ENCODE measurements at regions not wholly inside any gene's neighbourhood (a gene's known extent, or its start where the extent isn't known, plus 50 kb on each side); places are given as distances from the start of the nearest gene placed in this dataset.

DNA sequence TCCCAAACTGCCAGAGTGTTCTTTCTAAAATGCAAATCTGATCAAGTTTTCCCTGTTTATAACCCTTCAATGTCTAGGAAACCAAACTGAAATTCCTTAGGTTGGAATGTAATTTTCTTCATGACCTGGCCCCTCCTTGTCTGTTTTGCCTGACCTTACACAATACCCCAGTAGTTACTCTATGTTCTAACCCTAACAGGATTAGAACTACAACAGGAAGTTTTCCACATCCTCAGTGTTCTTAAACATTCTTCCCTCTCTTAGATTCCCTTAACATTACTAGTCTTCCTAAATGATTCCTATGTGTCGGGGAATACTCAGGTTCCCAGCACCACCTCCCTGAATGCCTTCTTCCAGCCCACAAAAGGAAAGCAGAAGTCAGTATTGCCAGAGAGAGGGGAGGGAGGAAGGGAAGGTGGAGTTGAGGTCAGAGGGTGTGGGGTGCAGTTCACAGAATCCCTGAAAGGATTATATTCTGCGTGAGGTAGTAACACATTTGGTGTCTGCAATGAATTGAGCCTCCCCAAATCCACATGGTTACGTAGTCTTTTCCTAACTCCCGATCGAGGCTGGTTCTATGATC, 72.6 kb downstream of the BBS10 start:
- Mint-ChIP-seq H3K27me3 (peaks cover 10 to 14% of the 10 kb centered on the region in 2 donors), H3K27ac (no peak overlapping the region), H3K36me3 (peaks cover 0 to 1% (median 0%) of the 10 kb centered on the region in 3 donors), H3K4me3 (no peak overlapping the region), H3K9me3 (no peaks in the 10 kb centered on the region), H3K4me1 (no peaks in the 10 kb centered on the region)
- H3K4me3 ChIP-seq (ENCODE audit: low read length) = no peak overlapping the region
- no peaks in the 10 kb centered on the region for H3K27me3 ChIP-seq (ENCODE audit: insufficient read depth, low read length, poor library complexity, severe bottlenecking)
- no peak overlapping the region for H3K27ac ChIP-seq (ENCODE audit: low read depth, low read length)
- CTCF ChIA-PET = no interaction called here
- no peaks in the 10 kb centered on the region for H3K36me3 ChIP-seq (ENCODE audit: insufficient read depth, low read length)
- H3K4me1 ChIP-seq (ENCODE audit: insufficient read depth, low read length) = no peaks in the 10 kb centered on the region
- H3K9me3 ChIP-seq (ENCODE audit: low read length) = no peaks in the 10 kb centered on the region
- POLR2A ChIA-PET = no interaction called here
- no peak for DNase-seq

DNA sequence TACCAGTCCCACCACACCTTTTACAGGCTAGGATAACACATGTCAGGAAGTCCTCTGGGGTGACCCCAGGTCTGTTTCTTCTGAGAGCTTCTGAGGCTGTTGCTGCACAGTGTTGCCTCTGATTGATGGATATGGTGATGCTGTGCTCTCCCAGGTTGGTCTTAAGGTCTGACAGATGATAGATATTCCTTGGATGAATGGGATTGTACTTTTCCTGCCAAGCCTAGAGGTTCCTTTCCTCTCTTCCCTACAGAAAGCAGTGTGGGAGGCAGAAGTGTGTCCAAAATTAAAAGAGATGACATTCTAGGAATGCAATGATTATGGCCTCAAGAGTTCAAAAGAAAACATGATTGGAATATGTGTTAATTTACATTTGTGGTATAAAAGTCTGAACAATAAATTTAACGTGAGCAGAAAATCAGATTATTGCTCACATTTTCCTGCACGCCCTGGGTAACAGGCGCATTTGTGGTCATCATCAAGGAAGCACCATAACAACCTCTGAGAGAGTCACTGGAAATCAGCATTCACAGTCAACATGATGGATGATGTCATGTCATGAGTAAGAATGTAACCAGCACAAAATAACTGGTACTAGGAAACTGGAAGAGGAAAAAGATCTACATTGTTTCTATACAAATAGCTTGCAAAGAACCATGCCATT, 73.7 kb downstream of the BBS10 start:
- Histone ChIP-seq H3K27ac (ENCODE audit: low read depth, low read length) (no peak overlapping the region), H3K4me1 (ENCODE audit: insufficient read depth, low read length) (no peaks in the 10 kb centered on the region), H3K9me3 (ENCODE audit: low read length) (no peaks in the 10 kb centered on the region), H3K27me3 (ENCODE audit: insufficient read depth, low read length, poor library complexity, severe bottlenecking) (no peaks in the 10 kb centered on the region), H3K4me3 (ENCODE audit: low read length) (no peak overlapping the region), H3K36me3 (ENCODE audit: insufficient read depth, low read length) (no peaks in the 10 kb centered on the region)
- Mint-ChIP-seq H3K27ac (no peak overlapping the region), H3K27me3 (peaks cover 11 to 14% of the 10 kb centered on the region in 2 donors), H3K4me3 (no peak overlapping the region), H3K4me1 (no peaks in the 10 kb centered on the region), H3K36me3 (peaks cover 0 to 1% (median 0%) of the 10 kb centered on the region in 3 donors), H3K9me3 (no peaks in the 10 kb centered on the region)
- ChIA-PET CTCF (no interaction called here), POLR2A (no interaction called here)
- no peak for DNase-seq

DNA sequence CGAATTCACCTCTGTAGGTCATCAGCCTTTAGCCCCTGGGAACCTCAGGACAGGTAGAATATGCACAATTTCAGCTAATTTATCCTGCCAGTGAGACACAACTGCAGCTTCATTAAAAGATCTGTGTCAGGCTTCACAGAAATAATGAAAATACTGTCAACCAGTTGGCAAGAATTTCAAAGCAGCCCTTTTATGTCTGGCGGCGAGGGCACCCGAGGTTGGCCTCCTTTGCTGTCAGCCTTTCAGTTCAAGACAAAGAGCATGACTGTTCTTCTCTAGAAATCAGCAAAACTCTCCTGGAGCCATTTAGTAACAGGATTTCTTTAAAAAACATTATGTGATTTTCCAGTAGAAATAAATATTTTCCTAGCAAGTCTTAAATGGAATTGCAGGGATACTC, 75.9 kb downstream of the BBS10 start:
- ChIA-PET POLR2A (no interaction called here), CTCF (no interaction called here)
- Mint-ChIP-seq H3K4me3 (no peak overlapping the region), H3K9me3 (no peaks in the 10 kb centered on the region), H3K36me3 (peaks cover 0 to 1% (median 0%) of the 10 kb centered on the region in 3 donors), H3K27ac (peak overlapping the region in 1 of 8 donors; percentile 51), H3K27me3 (peaks cover 0 to 14% of the 10 kb centered on the region in 2 donors), H3K4me1 (no peaks in the 10 kb centered on the region)
- no peak for DNase-seq
- Histone ChIP-seq H3K36me3 (ENCODE audit: insufficient read depth, low read length) (no peaks in the 10 kb centered on the region), H3K27ac (ENCODE audit: low read depth, low read length) (no peak overlapping the region), H3K4me3 (ENCODE audit: low read length) (no peak overlapping the region), H3K4me1 (ENCODE audit: insufficient read depth, low read length) (no peaks in the 10 kb centered on the region), H3K27me3 (ENCODE audit: insufficient read depth, low read length, poor library complexity, severe bottlenecking) (no peaks in the 10 kb centered on the region), H3K9me3 (ENCODE audit: low read length) (no peaks in the 10 kb centered on the region)

DNA sequence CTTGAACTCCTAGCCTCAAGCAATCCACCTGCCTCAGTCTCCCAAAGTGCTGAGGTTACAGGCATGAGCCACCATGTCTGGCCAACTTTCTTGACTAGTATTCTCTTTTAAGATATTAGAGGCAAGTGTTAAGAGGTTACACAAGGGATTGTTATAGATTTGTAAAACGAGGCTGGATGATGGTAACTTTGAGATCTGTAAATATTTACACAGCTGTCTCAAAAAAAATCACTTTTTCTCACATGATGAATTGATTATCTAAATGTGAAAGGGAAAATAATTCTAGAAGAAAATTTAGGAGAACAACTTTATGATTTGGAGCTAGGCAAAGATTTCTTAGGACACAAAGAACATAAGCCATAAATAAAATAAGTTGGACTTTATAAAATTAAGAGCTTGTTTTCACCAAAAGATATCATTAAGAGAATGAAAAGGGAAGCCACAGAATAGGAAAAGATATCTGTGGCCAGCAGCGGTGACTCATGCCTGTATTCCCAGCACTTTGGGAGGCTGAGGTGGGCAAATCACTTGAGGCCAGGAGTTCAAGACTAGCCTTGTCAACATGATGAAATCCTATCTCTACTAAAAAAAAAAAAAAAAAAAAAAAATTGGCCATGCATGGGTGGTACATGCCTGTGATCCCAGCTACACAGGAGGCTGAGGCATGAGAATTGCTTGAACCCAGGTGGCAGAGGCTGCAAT, 77.4 kb downstream of the BBS10 start:
- Histone ChIP-seq H3K4me3 (ENCODE audit: low read length) (no peak overlapping the region), H3K9me3 (ENCODE audit: low read length) (no peaks in the 10 kb centered on the region), H3K4me1 (ENCODE audit: insufficient read depth, low read length) (no peaks in the 10 kb centered on the region), H3K36me3 (ENCODE audit: insufficient read depth, low read length) (no peaks in the 10 kb centered on the region), H3K27me3 (ENCODE audit: insufficient read depth, low read length, poor library complexity, severe bottlenecking) (no peaks in the 10 kb centered on the region), H3K27ac (ENCODE audit: low read depth, low read length) (no peak overlapping the region)
- DNase-seq = no peak
- CTCF ChIA-PET = no interaction called here
- no peak overlapping the region for H3K27ac Mint-ChIP-seq
- no peaks in the 10 kb centered on the region for H3K4me1 Mint-ChIP-seq
- peaks cover 0 to 1% (median 0%) of the 10 kb centered on the region in 3 donors for H3K36me3 Mint-ChIP-seq
- peaks cover 6 to 13% of the 10 kb centered on the region in 2 donors for H3K27me3 Mint-ChIP-seq
- no peak overlapping the region for H3K4me3 Mint-ChIP-seq
- POLR2A ChIA-PET = interaction anchor here (0.6 kb wide), 1 partner anchor 261 kb away, joined by 8 read pairs; no protein-coding TSS in a partner anchor
- H3K9me3 Mint-ChIP-seq = no peaks in the 10 kb centered on the region

DNA sequence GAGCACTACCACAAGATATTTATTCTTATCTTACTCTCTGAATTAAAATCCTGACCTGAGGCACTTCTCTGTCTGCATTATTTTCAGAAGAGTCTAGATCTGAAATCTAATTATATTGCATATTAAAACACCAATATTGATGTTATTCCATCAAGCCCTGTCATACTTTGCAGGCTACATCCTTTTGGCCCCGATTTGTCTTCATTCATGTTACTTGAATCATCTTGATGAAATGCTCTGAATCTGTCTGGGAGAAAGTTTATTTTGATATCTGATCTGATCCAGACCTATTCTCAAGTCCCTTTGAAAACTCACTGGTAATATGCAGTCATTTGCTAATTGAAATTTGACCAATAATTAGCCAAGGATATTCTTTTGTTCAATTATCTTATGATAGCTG, 79.9 kb downstream of the BBS10 start:
- no peak for DNase-seq
- H3K36me3 Mint-ChIP-seq = no peaks in the 10 kb centered on the region
- no peaks in the 10 kb centered on the region for H3K4me1 ChIP-seq (ENCODE audit: insufficient read depth, low read length)
- H3K4me3 Mint-ChIP-seq = no peak overlapping the region
- no peaks in the 10 kb centered on the region for H3K9me3 ChIP-seq (ENCODE audit: low read length)
- H3K4me1 Mint-ChIP-seq = no peaks in the 10 kb centered on the region
- no peak overlapping the region for H3K27ac ChIP-seq (ENCODE audit: low read depth, low read length)
- H3K4me3 ChIP-seq (ENCODE audit: low read length) = no peak overlapping the region
- CTCF ChIA-PET = no interaction called here
- H3K27me3 Mint-ChIP-seq = peaks cover 11 to 12% of the 10 kb centered on the region in 2 donors
- H3K27ac Mint-ChIP-seq = no peak overlapping the region
- no peaks in the 10 kb centered on the region for H3K9me3 Mint-ChIP-seq
- no peaks in the 10 kb centered on the region for H3K27me3 ChIP-seq (ENCODE audit: insufficient read depth, low read length, poor library complexity, severe bottlenecking)
- H3K36me3 ChIP-seq (ENCODE audit: insufficient read depth, low read length) = no peaks in the 10 kb centered on the region
- POLR2A ChIA-PET = no interaction called here

DNA sequence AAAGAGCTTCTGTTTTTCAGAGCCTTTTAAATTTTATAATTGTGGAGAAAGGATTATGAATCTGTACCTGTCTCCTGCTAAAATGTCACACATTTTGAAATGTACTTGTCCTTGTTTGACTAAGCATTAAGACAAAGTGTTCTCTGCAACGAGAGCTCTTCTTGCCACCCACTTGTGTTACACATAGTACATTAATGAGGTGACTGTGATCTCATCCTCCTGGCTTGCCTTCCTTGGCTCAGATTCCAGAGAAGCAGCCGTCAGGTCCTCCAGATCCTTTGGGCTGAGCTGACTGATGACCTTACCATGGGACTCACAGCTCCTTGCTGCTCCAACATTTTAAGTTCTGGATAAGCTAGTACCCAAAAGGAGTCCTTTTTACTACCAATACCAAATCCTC, 81.4 kb downstream of the BBS10 start:
- Mint-ChIP-seq H3K4me1 (no peaks in the 10 kb centered on the region), H3K27me3 (peaks cover 13 to 17% of the 10 kb centered on the region in 2 donors), H3K4me3 (no peak overlapping the region), H3K27ac (no peak overlapping the region), H3K9me3 (no peaks in the 10 kb centered on the region), H3K36me3 (no peaks in the 10 kb centered on the region)
- H3K9me3 ChIP-seq (ENCODE audit: low read length) = no peaks in the 10 kb centered on the region
- DNase-seq = no peak
- H3K4me3 ChIP-seq (ENCODE audit: low read length) = no peak overlapping the region
- no peaks in the 10 kb centered on the region for H3K4me1 ChIP-seq (ENCODE audit: insufficient read depth, low read length)
- POLR2A ChIA-PET = no interaction called here
- no peaks in the 10 kb centered on the region for H3K27me3 ChIP-seq (ENCODE audit: insufficient read depth, low read length, poor library complexity, severe bottlenecking)
- H3K27ac ChIP-seq (ENCODE audit: low read depth, low read length) = no peak overlapping the region
- no peaks in the 10 kb centered on the region for H3K36me3 ChIP-seq (ENCODE audit: insufficient read depth, low read length)
- CTCF ChIA-PET = interaction anchor here (1.5 kb wide), 1 partner anchor 320 kb away, joined by 4 read pairs; no protein-coding TSS in a partner anchor

DNA sequence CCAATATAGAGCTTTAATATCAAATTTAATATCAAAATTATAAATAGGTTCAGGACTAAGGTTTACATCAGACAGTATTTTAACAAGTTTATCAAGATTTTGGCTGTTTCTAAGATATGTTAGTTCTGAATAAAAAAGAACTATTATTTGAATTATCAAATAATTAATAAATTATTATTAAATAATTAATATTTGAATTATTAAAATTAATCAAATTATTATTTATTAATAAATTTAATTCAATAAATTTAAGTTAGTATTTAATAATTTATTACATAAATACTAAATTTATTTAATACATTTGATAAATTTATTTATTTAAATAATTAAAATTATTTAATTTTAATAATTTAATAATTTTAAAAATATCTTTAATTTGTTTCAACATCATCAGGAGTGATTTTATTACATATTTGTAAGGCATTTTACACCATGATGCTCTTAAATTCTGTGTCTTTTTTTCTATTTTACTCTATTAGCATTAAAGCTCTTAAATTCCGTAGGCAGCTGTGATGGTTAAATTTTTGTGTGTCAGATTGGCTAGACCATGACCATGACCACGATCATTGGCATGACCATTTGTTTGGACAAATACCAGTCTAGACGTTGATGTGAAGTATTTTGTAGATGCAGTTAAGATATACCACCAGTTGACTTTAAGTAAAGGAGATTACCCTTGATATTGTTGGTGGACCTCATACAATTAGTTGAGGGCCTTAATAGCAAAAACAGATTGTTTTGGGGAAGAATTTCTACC, 82.6 kb downstream of the BBS10 start:
- POLR2A ChIA-PET = no interaction called here
- no peak overlapping the region for H3K4me3 Mint-ChIP-seq
- no peaks in the 10 kb centered on the region for H3K36me3 Mint-ChIP-seq
- Histone ChIP-seq H3K27ac (ENCODE audit: low read depth, low read length) (no peak overlapping the region), H3K4me3 (ENCODE audit: low read length) (no peak overlapping the region), H3K27me3 (ENCODE audit: insufficient read depth, low read length, poor library complexity, severe bottlenecking) (no peaks in the 10 kb centered on the region), H3K9me3 (ENCODE audit: low read length) (no peaks in the 10 kb centered on the region), H3K36me3 (ENCODE audit: insufficient read depth, low read length) (no peaks in the 10 kb centered on the region), H3K4me1 (ENCODE audit: insufficient read depth, low read length) (no peaks in the 10 kb centered on the region)
- no peak for DNase-seq
- no peak overlapping the region for H3K27ac Mint-ChIP-seq
- peaks cover 9 to 21% of the 10 kb centered on the region in 2 donors for H3K27me3 Mint-ChIP-seq
- peaks cover 0 to 4% (median 0%) of the 10 kb centered on the region in 5 donors for H3K9me3 Mint-ChIP-seq
- no peaks in the 10 kb centered on the region for H3K4me1 Mint-ChIP-seq
- CTCF ChIA-PET = interaction anchor here (0.6 kb wide), 1 partner anchor 1064 kb away, joined by 3 read pairs; no protein-coding TSS in a partner anchor

DNA sequence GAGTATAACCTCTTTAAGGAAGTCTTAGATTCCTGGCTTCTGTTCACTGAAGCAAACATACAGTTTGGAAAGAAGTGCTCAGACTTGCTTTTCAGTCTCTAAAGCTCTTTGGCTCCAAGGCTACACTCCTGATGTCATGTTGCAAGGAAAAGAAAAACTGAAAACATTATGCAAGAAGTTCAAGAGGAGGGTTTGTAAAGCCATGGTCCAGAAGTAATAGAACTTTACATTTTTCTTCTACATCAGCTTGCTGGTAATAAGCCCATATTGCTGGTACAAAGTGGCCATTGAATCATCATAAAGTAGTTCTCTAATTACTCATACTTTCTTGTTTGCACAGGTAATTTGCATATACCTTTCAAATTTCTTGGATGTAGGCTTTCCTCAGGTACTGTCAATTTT, 83.6 kb downstream of the BBS10 start:
- H3K27ac ChIP-seq (ENCODE audit: low read depth, low read length) = no peak overlapping the region
- ChIA-PET POLR2A (no interaction called here), CTCF (no interaction called here)

More for the DNA sequence above, 83.6 kb downstream of the BBS10 start:
- DNase-seq = no peak
- H3K27ac Mint-ChIP-seq = no peak overlapping the region
- H3K4me3 ChIP-seq (ENCODE audit: low read length) = no peak overlapping the region
- H3K36me3 ChIP-seq (ENCODE audit: insufficient read depth, low read length) = no peaks in the 10 kb centered on the region
- peaks cover 0 to 4% (median 0%) of the 10 kb centered on the region in 3 donors for H3K4me1 Mint-ChIP-seq
- no peak overlapping the region for H3K4me3 Mint-ChIP-seq
- no peaks in the 10 kb centered on the region for H3K4me1 ChIP-seq (ENCODE audit: insufficient read depth, low read length)
- peaks cover 8 to 21% of the 10 kb centered on the region in 2 donors for H3K27me3 Mint-ChIP-seq
- no peaks in the 10 kb centered on the region for H3K36me3 Mint-ChIP-seq
- no peaks in the 10 kb centered on the region for H3K27me3 ChIP-seq (ENCODE audit: insufficient read depth, low read length, poor library complexity, severe bottlenecking)
- H3K9me3 Mint-ChIP-seq = peaks cover 0 to 4% (median 0%) of the 10 kb centered on the region in 5 donors
- H3K9me3 ChIP-seq (ENCODE audit: low read length) = no peaks in the 10 kb centered on the region
